ENCODE measurements at regions not wholly inside any gene's neighbourhood (a gene's known extent, or its start where the extent isn't known, plus 50 kb on each side); places are given as distances from the start of the nearest gene placed in this dataset.

GRCh38 chr3:30548600-30548999 lies 57.8 kb upstream of the TGFBR2 start:
- DNase-seq = peak; percentile 70 to 73
- TF ChIP-seq POLR2A (IDR thresholded peaks at IDR 0.05; ENCODE audit: low read length) = no peak
- no peak for TF ChIP-seq GATA1 (IDR thresholded peaks at IDR 0.05; ENCODE audit: low read depth, low read length)

DNA sequence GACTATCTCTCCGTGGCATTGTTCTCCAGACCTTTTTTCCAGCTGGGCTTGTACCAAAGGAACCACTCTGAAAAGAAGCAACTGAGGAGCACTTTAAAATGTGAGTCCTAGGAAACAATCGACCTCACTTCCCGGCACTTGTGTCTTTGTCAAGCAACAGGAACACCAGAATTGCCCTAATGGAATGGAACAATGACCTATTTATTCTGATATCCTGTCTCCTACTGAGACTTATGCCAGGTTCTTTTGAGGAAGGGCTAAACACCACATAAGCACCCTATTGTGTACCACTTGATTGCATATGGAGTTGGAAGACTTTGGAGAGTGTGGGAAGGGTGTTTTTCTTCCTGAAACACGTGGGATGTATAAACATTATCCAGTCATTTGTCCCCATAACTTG lies 56.8 kb upstream of the TGFBR2 start:
- no peak for DNase-seq
- TF ChIP-seq GATA1 (IDR thresholded peaks at IDR 0.05; ENCODE audit: low read depth, low read length) = no peak
- no peak for TF ChIP-seq POLR2A (IDR thresholded peaks at IDR 0.05; ENCODE audit: low read length)

DNA sequence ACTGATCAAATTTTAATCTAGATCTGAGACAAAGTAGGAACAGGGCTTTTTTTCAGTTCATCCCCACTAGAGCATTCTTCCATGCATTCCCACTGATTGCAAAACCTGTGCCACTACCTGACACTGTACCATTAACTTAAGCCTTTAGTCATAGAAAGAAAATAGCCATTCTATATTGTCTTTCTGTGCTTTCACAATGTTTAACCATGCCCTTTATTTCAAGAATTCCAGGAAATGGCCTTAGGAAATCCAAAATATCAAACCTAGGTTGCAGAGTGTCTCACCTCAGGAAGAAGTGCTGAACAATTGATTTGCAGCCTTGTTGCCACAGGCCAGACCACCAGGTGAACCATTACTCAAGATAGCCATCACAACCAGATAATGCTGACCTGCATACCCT lies 56.2 kb upstream of the TGFBR2 start:
- no peak for TF ChIP-seq GATA1 (IDR thresholded peaks at IDR 0.05; ENCODE audit: low read depth, low read length)
- TF ChIP-seq POLR2A (IDR thresholded peaks at IDR 0.05; ENCODE audit: low read length) = no peak
- DNase-seq = no peak

GRCh38 chr3:30551266-30551665 lies 55.1 kb upstream of the TGFBR2 start:
- no peak for TF ChIP-seq GATA1 (IDR thresholded peaks at IDR 0.05; ENCODE audit: low read depth, low read length)
- no peak for TF ChIP-seq POLR2A (IDR thresholded peaks at IDR 0.05; ENCODE audit: low read length)
- no peak for DNase-seq

- TF ChIP-seq GATA1 (IDR thresholded peaks at IDR 0.05; ENCODE audit: low read depth, low read length) (no peak), POLR2A (IDR thresholded peaks at IDR 0.05; ENCODE audit: low read length) (no peak)
- DNase-seq = no peak
Measured at GRCh38 chr3:30551927-30552326, 54.5 kb upstream of the TGFBR2 start.

DNA sequence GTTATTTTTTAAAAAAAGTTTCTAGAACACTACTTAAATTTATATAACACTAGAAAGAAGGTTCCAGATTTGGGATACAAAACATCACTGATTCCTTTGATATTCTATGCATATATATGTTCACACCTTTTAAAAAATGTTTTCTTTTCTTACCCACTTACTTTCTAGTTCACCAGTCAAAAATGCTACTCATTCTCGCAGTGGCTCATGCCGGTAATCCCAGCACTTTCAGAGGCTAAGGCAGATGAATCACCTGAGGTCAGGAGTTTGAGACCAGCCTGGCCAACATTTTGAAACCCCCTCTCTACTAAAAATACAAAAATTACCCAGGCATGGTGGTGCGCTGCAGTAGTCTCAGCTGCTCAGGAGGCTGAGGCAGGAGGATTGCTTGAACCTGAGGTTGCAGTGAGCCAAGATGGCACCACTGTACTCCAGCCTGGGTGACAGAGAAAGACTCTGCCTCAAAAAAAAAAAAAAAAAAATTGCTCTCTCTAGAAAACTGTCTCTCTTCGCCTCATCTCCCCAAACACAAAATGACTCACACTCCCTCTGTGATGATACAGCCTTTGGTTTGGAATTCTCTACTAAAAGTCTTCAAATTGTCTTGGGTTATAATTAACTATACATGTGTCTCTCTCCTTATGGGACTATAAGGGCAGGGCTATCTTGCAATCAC lies 52.6 kb upstream of the TGFBR2 start:
- no peak for DNase-seq
- TF ChIP-seq POLR2A (IDR thresholded peaks at IDR 0.05; ENCODE audit: low read length) (no peak), GATA1 (IDR thresholded peaks at IDR 0.05; ENCODE audit: low read depth, low read length) (no peak)

DNA sequence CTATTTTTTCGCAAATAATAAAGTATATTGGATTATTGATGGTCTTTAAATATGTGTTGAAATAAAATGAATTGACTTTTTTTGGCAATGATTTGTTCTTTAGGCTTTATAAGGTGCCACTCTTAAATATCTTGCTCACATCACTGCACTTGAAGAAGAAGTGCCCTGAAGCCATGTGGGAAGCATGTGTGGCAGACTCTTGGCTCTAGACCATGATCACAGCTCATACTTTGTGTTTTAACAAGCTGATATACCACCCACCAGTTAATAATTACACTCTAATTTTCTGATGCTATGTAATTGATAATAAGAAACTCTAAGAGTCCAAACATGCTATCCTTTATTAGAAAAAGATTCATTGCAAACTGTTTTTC lies 52.1 kb upstream of the TGFBR2 start:
- TF ChIP-seq POLR2A (IDR thresholded peaks at IDR 0.05; ENCODE audit: low read length) = no peak
- DNase-seq = no peak

- TF ChIP-seq POLR2A (IDR thresholded peaks at IDR 0.05; ENCODE audit: low read length) = no peak
- no peak for TF ChIP-seq GATA1 (IDR thresholded peaks at IDR 0.05; ENCODE audit: low read depth, low read length)
Measured at GRCh38 chr3:30555968-30556367, 50.4 kb upstream of the TGFBR2 start.

More at GRCh38 chr3:30555968-30556367, 50.4 kb upstream of the TGFBR2 start:
- DNase-seq = no peak
